Fibroblast of lung (primary cell): ENCODE measurements at regions not wholly inside any gene's neighbourhood (a gene's known extent, or its start where the extent isn't known, plus 50 kb on each side); places are given as distances from the start of the nearest gene placed in this dataset.

Experiments used
- DNase-seq, 2 donors: peaks; one replicate each; pipeline versions ENCODE4 v3.0.0 to v3.0.0-alpha.2; 2010; ENCODE audit warnings: low read depth in 2 of 2
- H2AFZ ChIP-seq: 2 replicates; pipeline ENCODE4 v1.5.1; 2012; ENCODE audit warnings: low read length, control low read depth, inconsistent platforms
- H3K27ac ChIP-seq: 2 replicates; pipeline ENCODE4 v1.5.1; 2011; ENCODE audit warnings: low read length, control low read depth; ENCODE audit not compliant: insufficient read depth
- H3K27me3 ChIP-seq: 2 replicates; pipeline ENCODE4 v1.5.1; 2011; ENCODE audit warnings: mild to moderate bottlenecking, low read length; ENCODE audit not compliant: control insufficient read depth, insufficient read depth
- H3K36me3 ChIP-seq: 2 replicates; pipeline ENCODE4 v1.5.1; 2011; ENCODE audit warnings: low read length; ENCODE audit not compliant: control insufficient read depth, insufficient read depth
- H3K4me1 ChIP-seq: 2 replicates; pipeline ENCODE4 v1.5.1; 2011; ENCODE audit warnings: low read length; ENCODE audit not compliant: control insufficient read depth, insufficient read depth; ENCODE audit errors: extremely low read depth
- H3K4me2 ChIP-seq: 2 replicates; pipeline ENCODE4 v1.5.1; 2011; ENCODE audit warnings: low read length, control low read depth; ENCODE audit not compliant: insufficient read depth; ENCODE audit errors: extremely low read depth
- H3K4me3 ChIP-seq, 4 experiments: fragments of 200-600 bp in 1 of 4; sonication (generic) in 1 of 4; replicated peaks in 1 of 4; 2 replicates each; pipeline ENCODE4 v1.5.1; 2011 to 2016; ENCODE audit warnings: low read length in 4 of 4, low read depth in 3 of 4, mild to moderate bottlenecking in 3 of 4, control low read depth in 2 of 4, inconsistent platforms in 1 of 4, mixed read lengths in 1 of 4; ENCODE audit not compliant: insufficient read depth in 1 of 4; ENCODE audit errors: control extremely low read depth in 1 of 4
- H3K79me2 ChIP-seq: 2 replicates; pipeline ENCODE4 v1.5.1; 2012; ENCODE audit warnings: mild to moderate bottlenecking, low read length, inconsistent platforms; ENCODE audit not compliant: control insufficient read depth, insufficient read depth
- H3K9ac ChIP-seq: 2 replicates; pipeline ENCODE4 v1.5.1; 2011; ENCODE audit warnings: mild to moderate bottlenecking, low read length, control low read depth; ENCODE audit not compliant: insufficient read depth
- H3K9me3 ChIP-seq: 2 replicates; pipeline ENCODE4 v1.5.1; 2012; ENCODE audit warnings: low read depth, low read length; ENCODE audit not compliant: control insufficient read depth, insufficient read depth
- H4K20me1 ChIP-seq: 2 replicates; pipeline ENCODE4 v1.5.1; 2011; ENCODE audit warnings: low read length; ENCODE audit not compliant: control insufficient read depth, insufficient read depth; ENCODE audit errors: extremely low read depth
- EZH2 ChIP-seq: IDR thresholded peaks from 2 replicates; pipeline ENCODE4 v1.5.1; 2012; ENCODE audit warnings: low read length, control low read depth, mild to moderate bottlenecking; ENCODE audit errors: missing control alignments
- TF ChIP-seq, protein P1 (sequence below), 2 donors: IDR thresholded peaks in 1 of 2; conservative IDR thresholded peaks in 1 of 2; 1 replicate in 1 of 2; 2 replicates in 1 of 2; pipeline ENCODE4 v1.5.1; 2011 to 2012; ENCODE audit warnings: low read length in 2 of 2, control low read depth in 1 of 2, inconsistent platforms in 1 of 2, low read depth in 1 of 2, mild to moderate bottlenecking in 1 of 2

DNA sequence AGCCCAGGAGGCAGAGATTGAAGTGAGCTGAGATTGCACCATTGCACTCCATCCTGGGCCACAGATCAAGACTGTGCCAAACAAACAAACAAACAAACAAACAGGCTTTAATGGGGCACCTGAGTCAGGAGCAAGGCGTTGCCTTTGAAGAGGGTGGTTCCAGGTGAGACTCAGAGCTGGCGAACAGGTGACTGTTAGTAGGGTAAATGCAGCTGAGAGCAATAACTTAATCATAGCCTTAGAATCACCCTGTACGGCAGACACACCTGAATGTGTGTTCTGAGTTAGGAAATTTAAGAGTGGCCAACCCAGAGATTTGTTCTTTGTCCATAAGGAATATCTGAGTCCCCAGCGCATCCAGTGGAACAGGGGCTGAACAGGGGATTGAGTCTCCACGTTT lies 440.4 kb downstream of the RPS6KC1 start:
- TF ChIP-seq, protein P1, sequence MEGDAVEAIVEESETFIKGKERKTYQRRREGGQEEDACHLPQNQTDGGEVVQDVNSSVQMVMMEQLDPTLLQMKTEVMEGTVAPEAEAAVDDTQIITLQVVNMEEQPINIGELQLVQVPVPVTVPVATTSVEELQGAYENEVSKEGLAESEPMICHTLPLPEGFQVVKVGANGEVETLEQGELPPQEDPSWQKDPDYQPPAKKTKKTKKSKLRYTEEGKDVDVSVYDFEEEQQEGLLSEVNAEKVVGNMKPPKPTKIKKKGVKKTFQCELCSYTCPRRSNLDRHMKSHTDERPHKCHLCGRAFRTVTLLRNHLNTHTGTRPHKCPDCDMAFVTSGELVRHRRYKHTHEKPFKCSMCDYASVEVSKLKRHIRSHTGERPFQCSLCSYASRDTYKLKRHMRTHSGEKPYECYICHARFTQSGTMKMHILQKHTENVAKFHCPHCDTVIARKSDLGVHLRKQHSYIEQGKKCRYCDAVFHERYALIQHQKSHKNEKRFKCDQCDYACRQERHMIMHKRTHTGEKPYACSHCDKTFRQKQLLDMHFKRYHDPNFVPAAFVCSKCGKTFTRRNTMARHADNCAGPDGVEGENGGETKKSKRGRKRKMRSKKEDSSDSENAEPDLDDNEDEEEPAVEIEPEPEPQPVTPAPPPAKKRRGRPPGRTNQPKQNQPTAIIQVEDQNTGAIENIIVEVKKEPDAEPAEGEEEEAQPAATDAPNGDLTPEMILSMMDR (conservative IDR thresholded peaks at IDR 0.05 in 1 of 2, IDR thresholded peaks at IDR 0.05 in 1 of 2; ENCODE audit: low read depth in 1 of 2, low read length in 2 of 2): no peak
- no peak for TF ChIP-seq EZH2

DNA sequence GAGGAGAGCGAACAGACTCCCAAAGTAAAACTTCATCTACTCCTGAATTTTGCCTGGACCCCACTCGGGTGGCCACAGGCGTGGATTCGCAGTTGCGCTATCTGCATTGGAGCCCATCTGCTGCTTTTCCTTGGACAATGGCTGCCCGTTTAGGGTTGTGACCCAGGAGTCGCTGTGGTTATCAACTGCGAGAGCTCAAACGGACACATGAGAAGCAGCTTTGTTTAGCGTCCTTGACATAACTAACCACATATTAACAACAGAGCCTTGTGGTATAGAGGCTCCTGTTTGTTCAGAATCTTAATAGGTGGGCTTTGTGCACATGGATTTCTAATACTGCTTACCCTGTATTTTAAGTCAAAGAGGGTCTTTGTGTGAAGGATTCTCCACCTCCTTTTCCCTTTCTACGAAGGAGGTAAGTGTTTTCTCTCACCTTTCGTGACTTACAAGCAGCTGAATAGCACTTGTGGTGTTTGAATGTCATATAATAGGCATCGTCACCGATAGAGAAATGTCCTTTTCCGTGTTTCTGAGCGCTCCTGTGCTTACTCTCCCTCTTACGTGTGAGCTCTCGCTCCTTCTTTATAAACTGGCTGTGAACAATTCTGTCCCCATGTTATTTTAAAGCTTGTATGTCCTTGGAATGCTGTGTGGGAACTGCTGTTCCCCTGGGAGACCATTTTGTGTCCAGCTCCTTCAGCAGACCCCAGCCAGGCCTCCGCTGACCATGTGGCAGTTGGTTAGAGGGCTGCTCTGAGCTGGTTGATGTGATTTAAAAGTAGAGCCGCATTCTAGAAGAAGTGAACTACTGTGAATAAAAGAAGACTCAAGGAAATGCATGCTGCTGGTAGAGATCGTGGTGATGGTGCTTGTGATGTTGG lies 441.4 kb downstream of the RPS6KC1 start:
- H3K9ac ChIP-seq: no peak overlapping the region
- no peaks in the 10 kb centered on the region for H4K20me1 ChIP-seq
- no peak for DNase-seq
- no peaks in the 10 kb centered on the region for H3K36me3 ChIP-seq
- no peak overlapping the region for H2AFZ ChIP-seq
- H3K4me1 ChIP-seq: no peaks in the 10 kb centered on the region
- no peak overlapping the region for H3K27ac ChIP-seq
- H3K79me2 ChIP-seq: no peaks in the 10 kb centered on the region
- H3K4me3 ChIP-seq: no peak overlapping the region
- no peaks in the 10 kb centered on the region for H3K9me3 ChIP-seq
- no peak for TF ChIP-seq EZH2
- TF ChIP-seq, protein P1 (conservative IDR thresholded peaks at IDR 0.05 in 1 of 2, IDR thresholded peaks at IDR 0.05 in 1 of 2; ENCODE audit: low read depth in 1 of 2, low read length in 2 of 2): no peak
- no peaks in the 10 kb centered on the region for H3K27me3 ChIP-seq
- no peak overlapping the region for H3K4me2 ChIP-seq

More for the DNA sequence above, 440.4 kb downstream of the RPS6KC1 start:
- Histone ChIP-seq H3K4me2 (no peak overlapping the region), H3K4me1 (no peaks in the 10 kb centered on the region), H3K36me3 (no peaks in the 10 kb centered on the region), H3K27ac (no peak overlapping the region), H2AFZ (no peak overlapping the region), H4K20me1 (no peaks in the 10 kb centered on the region), H3K9me3 (no peaks in the 10 kb centered on the region), H3K4me3 (no peak overlapping the region), H3K27me3 (no peaks in the 10 kb centered on the region), H3K79me2 (no peaks in the 10 kb centered on the region), H3K9ac (no peak overlapping the region)
- no peak for DNase-seq

DNA sequence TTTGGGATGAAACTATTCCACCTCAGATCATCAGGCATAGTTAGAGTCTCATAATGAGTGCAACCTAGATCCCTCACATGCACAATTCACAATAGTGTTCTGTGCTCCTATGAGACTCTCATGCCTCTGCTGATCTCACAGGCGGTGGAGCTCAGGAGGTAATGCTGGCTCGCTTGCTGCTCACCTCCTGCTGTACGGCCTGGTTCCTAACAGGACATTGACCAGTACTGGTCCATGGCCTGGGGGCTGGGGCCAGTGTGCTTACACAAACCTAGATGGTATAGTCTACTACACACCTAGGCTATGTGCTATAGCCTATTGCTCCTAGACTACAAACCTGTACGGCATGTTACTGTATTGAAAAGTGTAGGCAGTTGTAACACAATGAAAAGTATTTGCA lies 448.4 kb downstream of the RPS6KC1 start:
- H3K9me3 ChIP-seq: no peaks in the 10 kb centered on the region
- H3K27me3 ChIP-seq: no peaks in the 10 kb centered on the region
- no peaks in the 10 kb centered on the region for H3K4me1 ChIP-seq
- H3K79me2 ChIP-seq: no peaks in the 10 kb centered on the region
- H3K4me3 ChIP-seq: no peak overlapping the region
- no peak for TF ChIP-seq EZH2
- TF ChIP-seq, protein P1 (conservative IDR thresholded peaks at IDR 0.05 in 1 of 2, IDR thresholded peaks at IDR 0.05 in 1 of 2; ENCODE audit: low read depth in 1 of 2, low read length in 2 of 2): no peak
- DNase-seq: no peak
- no peaks in the 10 kb centered on the region for H3K36me3 ChIP-seq
- no peak overlapping the region for H3K4me2 ChIP-seq
- no peak overlapping the region for H3K9ac ChIP-seq
- no peaks in the 10 kb centered on the region for H4K20me1 ChIP-seq
- H2AFZ ChIP-seq: no peak overlapping the region
- H3K27ac ChIP-seq: no peak overlapping the region
